HL-60 (cell line): ENCODE measurements at regions not wholly inside any gene's neighbourhood (a gene's known extent, or its start where the extent isn't known, plus 50 kb on each side); places are given as distances from the start of the nearest gene placed in this dataset.

Source experiments
- DNase-seq, 2 experiments: peaks; one replicate each; pipeline ENCODE4 v3.0.0-alpha.2; 2010 to 2020; ENCODE audit warnings: low read depth in 1 of 2, low spot score in 1 of 2
- H3K27ac ChIP-seq: fragments of 250-450 bp; sonication (Bioruptor Pico); replicated peaks from 2 replicates; pipeline ENCODE4 v1.5.1; 2020; ENCODE audit warnings: mild to moderate bottlenecking, moderate library complexity
- H3K27me3 ChIP-seq: fragments of 250-450 bp; sonication (Bioruptor Pico); 2 replicates; pipeline ENCODE4 v1.5.1; 2021; ENCODE audit warnings: mild to moderate bottlenecking, moderate library complexity; ENCODE audit not compliant: insufficient read depth, poor library complexity, severe bottlenecking
- H3K4me3 ChIP-seq: replicated peaks from 2 replicates; pipeline ENCODE4 v1.5.1; 2011; ENCODE audit warnings: mild to moderate bottlenecking, control low read depth, low read length; ENCODE audit not compliant: insufficient read depth
- GABPA ChIP-seq: IDR thresholded peaks from 2 replicates; pipeline ENCODE4 v1.6.1; 2012; ENCODE audit warnings: low read depth
- POLR2AphosphoS5 ChIP-seq: IDR thresholded peaks from 2 replicates; pipeline ENCODE4 v1.6.1; 2012; ENCODE audit warnings: low read depth
- SPI1 ChIP-seq: IDR thresholded peaks from 2 replicates; pipeline ENCODE4 v1.6.1; 2012; ENCODE audit warnings: low read depth, mild to moderate bottlenecking, borderline replicate concordance
- TF ChIP-seq, protein P1 (sequence below): IDR thresholded peaks from one replicate; pipeline ENCODE4 v1.5.1; 2011; ENCODE audit warnings: low read length, control low read depth, inconsistent platforms; ENCODE audit not compliant: insufficient read depth
- TF ChIP-seq, protein P2 (sequence below): IDR thresholded peaks from 2 replicates; pipeline ENCODE4 v1.6.1; 2012; ENCODE audit warnings: low read depth; ENCODE audit not compliant: insufficient replicate concordance

DNA sequence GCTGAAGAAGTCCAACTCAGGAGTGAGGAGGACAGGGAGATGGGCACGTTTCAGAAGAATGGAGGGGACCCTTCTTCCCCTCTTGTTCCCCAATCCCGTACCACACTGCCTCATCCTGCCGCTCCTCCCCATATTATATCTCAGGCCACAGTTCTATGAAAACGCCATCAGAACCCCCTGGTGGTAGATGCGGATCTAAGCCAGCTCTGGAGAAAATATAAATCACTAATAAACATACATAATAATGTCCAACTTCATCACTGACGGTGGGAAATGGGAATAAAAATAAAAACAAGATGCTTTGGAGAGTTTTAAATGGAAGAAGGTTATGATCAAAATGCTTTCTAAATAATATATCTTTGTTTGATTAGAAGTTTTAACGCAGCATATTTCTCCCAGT is 400.3 kb downstream of the CADM1 start:
- Histone ChIP-seq H3K4me3 (no peak overlapping the region), H3K27me3 (no peaks in the 10 kb centered on the region), H3K27ac (no peak overlapping the region)
- no peak for TF ChIP-seq SPI1
- no peak for TF ChIP-seq POLR2AphosphoS5
- TF ChIP-seq, protein P1, sequence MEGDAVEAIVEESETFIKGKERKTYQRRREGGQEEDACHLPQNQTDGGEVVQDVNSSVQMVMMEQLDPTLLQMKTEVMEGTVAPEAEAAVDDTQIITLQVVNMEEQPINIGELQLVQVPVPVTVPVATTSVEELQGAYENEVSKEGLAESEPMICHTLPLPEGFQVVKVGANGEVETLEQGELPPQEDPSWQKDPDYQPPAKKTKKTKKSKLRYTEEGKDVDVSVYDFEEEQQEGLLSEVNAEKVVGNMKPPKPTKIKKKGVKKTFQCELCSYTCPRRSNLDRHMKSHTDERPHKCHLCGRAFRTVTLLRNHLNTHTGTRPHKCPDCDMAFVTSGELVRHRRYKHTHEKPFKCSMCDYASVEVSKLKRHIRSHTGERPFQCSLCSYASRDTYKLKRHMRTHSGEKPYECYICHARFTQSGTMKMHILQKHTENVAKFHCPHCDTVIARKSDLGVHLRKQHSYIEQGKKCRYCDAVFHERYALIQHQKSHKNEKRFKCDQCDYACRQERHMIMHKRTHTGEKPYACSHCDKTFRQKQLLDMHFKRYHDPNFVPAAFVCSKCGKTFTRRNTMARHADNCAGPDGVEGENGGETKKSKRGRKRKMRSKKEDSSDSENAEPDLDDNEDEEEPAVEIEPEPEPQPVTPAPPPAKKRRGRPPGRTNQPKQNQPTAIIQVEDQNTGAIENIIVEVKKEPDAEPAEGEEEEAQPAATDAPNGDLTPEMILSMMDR: no peak
- no peak for TF ChIP-seq GABPA
- TF ChIP-seq, protein P2, sequence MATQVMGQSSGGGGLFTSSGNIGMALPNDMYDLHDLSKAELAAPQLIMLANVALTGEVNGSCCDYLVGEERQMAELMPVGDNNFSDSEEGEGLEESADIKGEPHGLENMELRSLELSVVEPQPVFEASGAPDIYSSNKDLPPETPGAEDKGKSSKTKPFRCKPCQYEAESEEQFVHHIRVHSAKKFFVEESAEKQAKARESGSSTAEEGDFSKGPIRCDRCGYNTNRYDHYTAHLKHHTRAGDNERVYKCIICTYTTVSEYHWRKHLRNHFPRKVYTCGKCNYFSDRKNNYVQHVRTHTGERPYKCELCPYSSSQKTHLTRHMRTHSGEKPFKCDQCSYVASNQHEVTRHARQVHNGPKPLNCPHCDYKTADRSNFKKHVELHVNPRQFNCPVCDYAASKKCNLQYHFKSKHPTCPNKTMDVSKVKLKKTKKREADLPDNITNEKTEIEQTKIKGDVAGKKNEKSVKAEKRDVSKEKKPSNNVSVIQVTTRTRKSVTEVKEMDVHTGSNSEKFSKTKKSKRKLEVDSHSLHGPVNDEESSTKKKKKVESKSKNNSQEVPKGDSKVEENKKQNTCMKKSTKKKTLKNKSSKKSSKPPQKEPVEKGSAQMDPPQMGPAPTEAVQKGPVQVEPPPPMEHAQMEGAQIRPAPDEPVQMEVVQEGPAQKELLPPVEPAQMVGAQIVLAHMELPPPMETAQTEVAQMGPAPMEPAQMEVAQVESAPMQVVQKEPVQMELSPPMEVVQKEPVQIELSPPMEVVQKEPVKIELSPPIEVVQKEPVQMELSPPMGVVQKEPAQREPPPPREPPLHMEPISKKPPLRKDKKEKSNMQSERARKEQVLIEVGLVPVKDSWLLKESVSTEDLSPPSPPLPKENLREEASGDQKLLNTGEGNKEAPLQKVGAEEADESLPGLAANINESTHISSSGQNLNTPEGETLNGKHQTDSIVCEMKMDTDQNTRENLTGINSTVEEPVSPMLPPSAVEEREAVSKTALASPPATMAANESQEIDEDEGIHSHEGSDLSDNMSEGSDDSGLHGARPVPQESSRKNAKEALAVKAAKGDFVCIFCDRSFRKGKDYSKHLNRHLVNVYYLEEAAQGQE: no peak
- no peak for DNase-seq

DNA sequence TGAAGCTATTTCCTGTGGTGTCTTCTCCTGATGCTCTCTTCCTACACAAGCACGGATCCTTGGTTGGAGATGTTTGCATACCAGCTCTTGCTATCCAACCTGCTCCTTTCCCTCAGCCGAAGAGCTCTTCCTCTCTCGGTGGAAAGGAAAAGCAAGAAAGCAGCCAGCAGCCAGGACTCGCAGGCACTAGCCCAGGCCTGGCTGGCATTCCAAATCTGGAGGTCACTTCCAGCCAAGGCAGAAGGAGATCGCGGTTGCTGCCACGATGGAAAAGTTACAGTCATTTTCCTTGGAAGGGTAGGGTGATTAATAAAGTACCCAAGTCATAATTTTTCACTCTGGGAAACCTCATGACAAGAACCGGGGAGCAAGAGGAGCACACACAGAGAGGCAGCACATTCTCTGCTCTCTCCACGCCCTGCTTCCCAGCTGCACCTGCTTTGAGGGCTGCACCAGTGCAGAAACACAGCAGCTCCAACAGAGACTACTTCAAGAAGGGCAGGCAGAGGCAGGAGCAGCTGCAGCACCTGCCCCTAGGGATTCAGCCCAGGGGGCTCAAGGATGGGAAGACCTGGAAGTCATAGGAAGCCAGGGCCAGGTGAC is 399.3 kb downstream of the CADM1 start:
- H3K4me3 ChIP-seq: no peak overlapping the region
- TF ChIP-seq POLR2AphosphoS5 (no peak), GABPA (no peak), SPI1 (no peak)
- TF ChIP-seq, protein P1: no peak
- TF ChIP-seq, protein P2: no peak

DNA sequence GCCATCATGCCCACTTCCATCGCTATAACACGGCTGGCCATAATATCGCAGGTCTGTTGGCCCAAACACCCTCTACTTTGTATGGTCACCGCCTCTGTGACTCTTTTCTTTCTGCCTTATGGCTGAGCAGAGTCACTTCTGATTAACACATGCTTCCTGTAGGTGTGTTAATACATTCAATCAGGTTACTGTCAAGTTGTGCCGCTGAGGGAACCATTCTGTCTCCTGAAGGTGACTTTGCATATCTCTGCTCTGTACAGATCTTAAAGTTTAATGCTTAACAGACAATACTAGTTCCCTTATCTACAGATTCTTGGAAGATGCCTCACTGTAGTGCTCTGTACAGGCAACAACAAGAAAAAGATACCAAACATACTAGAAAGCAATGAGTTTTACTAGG is 393.1 kb downstream of the CADM1 start:
- TF ChIP-seq, protein P2: no peak
- TF ChIP-seq, protein P1: no peak
- TF ChIP-seq SPI1 (no peak), POLR2AphosphoS5 (no peak), GABPA (no peak)

More for the DNA sequence above, 399.3 kb downstream of the CADM1 start:
- Histone ChIP-seq H3K27me3 (no peaks in the 10 kb centered on the region), H3K27ac (no peak overlapping the region)
- no peak for DNase-seq

More for the DNA sequence above, 393.1 kb downstream of the CADM1 start:
- Histone ChIP-seq H3K27ac (no peak overlapping the region), H3K4me3 (no peak overlapping the region), H3K27me3 (no peaks in the 10 kb centered on the region)
- DNase-seq: no peak
